CD14-positive monocyte (primary cell): ENCODE measurements at regions not wholly inside any gene's neighbourhood (a gene's known extent, or its start where the extent isn't known, plus 50 kb on each side); places are given as distances from the start of the nearest gene placed in this dataset.

ENCODE experiments used
- DNase-seq, 3 donors: peaks; one replicate each; pipeline ENCODE4 v3.0.0-alpha.2; 2011 to 2022
- H2AFZ ChIP-seq: 2 replicates; pipeline ENCODE4 v1.6.0; 2012; ENCODE audit warnings: mild to moderate bottlenecking, low read depth, low read length, inconsistent platforms; ENCODE audit not compliant: insufficient read depth, poor library complexity, severe bottlenecking
- H3K27ac ChIP-seq, 2 donors: 1 replicate in 1 of 2; 2 replicates in 1 of 2; pipeline ENCODE4 v1.5.1; 2012 to 2013; ENCODE audit warnings: low read length in 2 of 2, control low read depth in 1 of 2, inconsistent platforms in 1 of 2, low read depth in 1 of 2, mild to moderate bottlenecking in 1 of 2
- H3K27me3 ChIP-seq, 2 donors: one replicate each; pipeline versions ENCODE4 v1.6.0 to v1.6.1; 2011 to 2013; ENCODE audit warnings: low read length in 2 of 2; ENCODE audit not compliant: control insufficient read depth in 2 of 2, insufficient read depth in 2 of 2
- H3K36me3 ChIP-seq, 2 donors: replicated peaks in 1 of 2; 1 replicate in 1 of 2; 2 replicates in 1 of 2; pipeline versions ENCODE4 v1.5.1 to v1.6.1; 2012 to 2013; ENCODE audit warnings: low read length in 2 of 2, control low read depth in 1 of 2, inconsistent platforms in 1 of 2, mild to moderate bottlenecking in 1 of 2; ENCODE audit not compliant: insufficient read depth in 2 of 2, control insufficient read depth in 1 of 2
- H3K4me1 ChIP-seq, 2 donors: 1 replicate in 1 of 2; 2 replicates in 1 of 2; pipeline versions ENCODE4 v1.5.1 to v1.6.1; 2012 to 2013; ENCODE audit warnings: low read length in 2 of 2, control low read depth in 1 of 2, inconsistent platforms in 1 of 2, mild to moderate bottlenecking in 1 of 2, moderate library complexity in 1 of 2; ENCODE audit not compliant: insufficient read depth in 2 of 2, control insufficient read depth in 1 of 2
- H3K4me2 ChIP-seq: replicated peaks from 2 replicates; pipeline ENCODE3; 2012; ENCODE audit warnings: low read length, moderate library complexity, mild to moderate bottlenecking; ENCODE audit not compliant: poor library complexity, severe bottlenecking; ENCODE audit errors: extremely low read depth
- H3K4me3 ChIP-seq, 3 experiments: fragments of 200-600 bp in 1 of 3; sonication (generic) in 1 of 3; replicated peaks in 1 of 3; 1 replicate in 2 of 3; 2 replicates in 1 of 3; pipeline ENCODE4 v1.5.1; 2011 to 2013; ENCODE audit warnings: low read length in 3 of 3, mild to moderate bottlenecking in 3 of 3, control low read depth in 2 of 3, low read depth in 2 of 3, inconsistent platforms in 1 of 3, moderate library complexity in 1 of 3
- H3K79me2 ChIP-seq: 2 replicates; pipeline ENCODE4 v1.6.0; 2012; ENCODE audit warnings: mild to moderate bottlenecking, control low read depth, inconsistent platforms, low read length, moderate library complexity; ENCODE audit not compliant: insufficient read depth
- H3K9ac ChIP-seq: 2 replicates; pipeline ENCODE4 v1.6.0; 2017; ENCODE audit warnings: low read length, mild to moderate bottlenecking; ENCODE audit not compliant: insufficient read depth, poor library complexity, severe bottlenecking
- H3K9me3 ChIP-seq, 2 donors: replicated peaks in 1 of 2; 1 replicate in 1 of 2; 2 replicates in 1 of 2; pipeline versions ENCODE4 v1.5.1 to v1.6.1; 2012 to 2013; ENCODE audit warnings: low read length in 2 of 2, control low read depth in 1 of 2; ENCODE audit not compliant: control insufficient read depth in 1 of 2, insufficient read depth in 1 of 2
- H4K20me1 ChIP-seq: 2 replicates; pipeline ENCODE4 v1.6.0; 2012; ENCODE audit warnings: mild to moderate bottlenecking, low read length, control low read depth, moderate library complexity; ENCODE audit not compliant: insufficient read depth
- H3K27ac Mint-ChIP-seq, 7 donors: one replicate each; pipeline ENCODE4 v1.8.0; 2020; ENCODE audit warnings: mild to moderate bottlenecking in 7 of 7, mixed read lengths in 7 of 7, moderate library complexity in 6 of 7, inconsistent platforms in 2 of 7
- H3K27me3 Mint-ChIP-seq, 3 donors: one replicate each; pipeline ENCODE4 v1.8.0; 2021 to 2022; ENCODE audit warnings: low read depth in 3 of 3, mild to moderate bottlenecking in 3 of 3, mixed read lengths in 3 of 3, moderate library complexity in 3 of 3, inconsistent platforms in 1 of 3
- H3K36me3 Mint-ChIP-seq, 2 donors: one replicate each; pipeline ENCODE4 v1.8.0; 2020; ENCODE audit warnings: mixed read lengths in 2 of 2, inconsistent platforms in 1 of 2, mild to moderate bottlenecking in 1 of 2
- H3K4me1 Mint-ChIP-seq: one replicate; pipeline ENCODE4 v1.8.0; 2020; ENCODE audit warnings: mild to moderate bottlenecking, mixed read lengths
- H3K4me3 Mint-ChIP-seq, 2 donors: one replicate each; pipeline ENCODE4 v1.8.0; 2020; ENCODE audit warnings: mild to moderate bottlenecking in 2 of 2, mixed read lengths in 2 of 2, moderate library complexity in 1 of 2
- H3K9me3 Mint-ChIP-seq, 7 donors: one replicate each; pipeline ENCODE4 v1.8.0; 2020 to 2022; ENCODE audit warnings: mixed read lengths in 7 of 7, mild to moderate bottlenecking in 6 of 7, moderate library complexity in 6 of 7, inconsistent platforms in 2 of 7
- WGBS: methylation state at CpG from one replicate; pipeline ENCODE4 v1.1.5; 2013; ENCODE audit warnings: missing lambda C conversion rate; ENCODE audit not compliant: insufficient coverage; 5-methylcytosine and 5-hydroxymethylcytosine counted together
- intact Hi-C, 2 donors: fragments of 100-400 bp; cut with micrococcal nuclease; formaldehyde crosslinking; loops; one replicate each; pipeline versions ENCODE4 v1.15.0 to v1.15.1; 2023
- TF ChIP-seq, protein P1 (sequence below): fragments of 200-600 bp; IDR thresholded peaks from one replicate; pipeline ENCODE4 v1.8.0; 2022; ENCODE audit warnings: antibody characterized with exemption, mild to moderate bottlenecking

DNA sequence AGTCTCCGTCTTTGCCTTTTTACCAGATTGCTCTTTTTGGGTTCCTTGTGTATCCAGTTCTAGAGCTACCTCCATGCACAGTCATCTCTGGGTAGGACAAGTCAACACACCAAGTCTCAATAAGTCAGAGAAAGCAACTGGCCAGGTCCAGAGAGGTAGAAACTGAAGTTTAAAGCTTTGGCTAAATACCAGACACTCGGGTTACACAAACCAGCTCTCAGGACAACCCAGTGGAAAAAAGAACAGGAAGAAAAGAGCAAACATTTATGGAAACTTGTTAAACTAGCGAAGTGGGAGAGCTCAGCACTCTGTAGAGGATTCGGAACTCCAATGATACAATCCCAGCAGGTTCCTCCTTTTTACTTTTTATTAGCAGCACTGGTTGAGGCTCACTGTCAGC is 291.0 kb upstream of the CPEB2 start:
- Mint-ChIP-seq H3K4me3 (no peak overlapping the region), H3K9me3 (peaks cover 0 to 4% (median 0%) of the 10 kb centered on the region in 7 donors), H3K27me3 (peaks cover 0 to 2% (median 0%) of the 10 kb centered on the region in 3 donors), H3K36me3 (no peaks in the 10 kb centered on the region), H3K4me1 (no peaks in the 10 kb centered on the region), H3K27ac (no peak overlapping the region)
- Histone ChIP-seq H3K4me1 (no peaks in the 10 kb centered on the region), H3K36me3 (no peaks in the 10 kb centered on the region), H2AFZ (no peak overlapping the region), H3K79me2 (no peaks in the 10 kb centered on the region), H3K9me3 (no peaks in the 10 kb centered on the region), H3K27ac (no peak overlapping the region), H4K20me1 (no peaks in the 10 kb centered on the region), H3K27me3 (no peaks in the 10 kb centered on the region), H3K4me3 (no peak overlapping the region), H3K9ac (no peak overlapping the region), H3K4me2 (no peak overlapping the region)
- TF ChIP-seq, protein P1, sequence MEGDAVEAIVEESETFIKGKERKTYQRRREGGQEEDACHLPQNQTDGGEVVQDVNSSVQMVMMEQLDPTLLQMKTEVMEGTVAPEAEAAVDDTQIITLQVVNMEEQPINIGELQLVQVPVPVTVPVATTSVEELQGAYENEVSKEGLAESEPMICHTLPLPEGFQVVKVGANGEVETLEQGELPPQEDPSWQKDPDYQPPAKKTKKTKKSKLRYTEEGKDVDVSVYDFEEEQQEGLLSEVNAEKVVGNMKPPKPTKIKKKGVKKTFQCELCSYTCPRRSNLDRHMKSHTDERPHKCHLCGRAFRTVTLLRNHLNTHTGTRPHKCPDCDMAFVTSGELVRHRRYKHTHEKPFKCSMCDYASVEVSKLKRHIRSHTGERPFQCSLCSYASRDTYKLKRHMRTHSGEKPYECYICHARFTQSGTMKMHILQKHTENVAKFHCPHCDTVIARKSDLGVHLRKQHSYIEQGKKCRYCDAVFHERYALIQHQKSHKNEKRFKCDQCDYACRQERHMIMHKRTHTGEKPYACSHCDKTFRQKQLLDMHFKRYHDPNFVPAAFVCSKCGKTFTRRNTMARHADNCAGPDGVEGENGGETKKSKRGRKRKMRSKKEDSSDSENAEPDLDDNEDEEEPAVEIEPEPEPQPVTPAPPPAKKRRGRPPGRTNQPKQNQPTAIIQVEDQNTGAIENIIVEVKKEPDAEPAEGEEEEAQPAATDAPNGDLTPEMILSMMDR, result no peak
- DNase-seq, result no peak
- 94% methylated on average over 2 of the region's 4 CpGs for WGBS
- intact Hi-C loops, result no loop called here

DNA sequence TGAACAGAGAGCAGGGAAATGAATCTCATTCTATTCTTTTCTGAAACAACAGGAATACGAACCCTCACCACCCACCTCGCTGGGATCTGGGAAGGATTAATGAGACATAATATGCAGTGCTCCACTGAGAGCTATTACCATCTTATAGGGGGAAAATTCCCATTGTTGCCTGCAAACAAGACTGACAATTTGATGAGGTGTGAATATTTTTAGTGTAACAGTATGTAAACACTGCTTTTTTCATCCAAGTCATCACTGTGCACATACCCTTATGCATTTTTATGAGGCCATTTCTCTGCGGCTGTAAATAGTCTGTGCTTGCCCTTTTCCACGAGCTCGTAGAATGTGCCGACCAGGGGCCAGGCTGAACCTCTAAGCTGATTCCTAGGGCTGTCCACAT is 285.6 kb upstream of the CPEB2 start:
- peaks cover 0 to 3% (median under 1%) of the 10 kb centered on the region in 3 donors for H3K27me3 Mint-ChIP-seq

More for the DNA sequence above, 285.6 kb upstream of the CPEB2 start:
- intact Hi-C loops, result no loop called here
- H3K9ac ChIP-seq, result no peak overlapping the region
- no peak overlapping the region for H3K4me3 ChIP-seq
- no peaks in the 10 kb centered on the region for H3K36me3 ChIP-seq
- Mint-ChIP-seq H3K4me1 (no peaks in the 10 kb centered on the region), H3K27ac (no peak overlapping the region), H3K36me3 (no peaks in the 10 kb centered on the region), H3K9me3 (peaks cover 7 to 16% (median 15%) of the 10 kb centered on the region in 7 donors), H3K4me3 (no peak overlapping the region)
- no peak overlapping the region for H2AFZ ChIP-seq
- H3K4me1 ChIP-seq, result no peaks in the 10 kb centered on the region
- WGBS, result 94% methylated on average over 4 of the region's 6 CpGs
- no peak overlapping the region for H3K4me2 ChIP-seq
- H4K20me1 ChIP-seq, result no peaks in the 10 kb centered on the region
- peaks cover 0 to 5% of the 10 kb centered on the region in 2 donors for H3K9me3 ChIP-seq
- no peak overlapping the region for H3K27ac ChIP-seq
- TF ChIP-seq, protein P1, result no peak
- no peaks in the 10 kb centered on the region for H3K27me3 ChIP-seq
- H3K79me2 ChIP-seq, result no peaks in the 10 kb centered on the region
- DNase-seq, result no peak
